Esophagus squamous epithelium (tissue), 4 donors: ENCODE measurements at regions not wholly inside any gene's neighbourhood (a gene's known extent, or its start where the extent isn't known, plus 50 kb on each side); places are given as distances from the start of the nearest gene placed in this dataset.

Experiments
- CTCF ChIP-seq, 6 experiments: fragments of 450-650 bp in 4 of 6; fragments of 200-600 bp in 2 of 6; sonication (generic) in 2 of 6; IDR thresholded peaks; one replicate each; pipeline ENCODE4 v1.5.1; 2016 to 2019; ENCODE audit warnings: antibody characterized with exemption in 6 of 6, mild to moderate bottlenecking in 4 of 6, moderate library complexity in 4 of 6
- POLR2A ChIP-seq, 4 donors: fragments of 450-650 bp; IDR thresholded peaks; one replicate each; pipeline ENCODE4 v1.6.1; 2017; ENCODE audit warnings: antibody characterized with exemption in 4 of 4, mild to moderate bottlenecking in 4 of 4, moderate library complexity in 3 of 4

GRCh38 chr10:4239186-4239585, 454.2 kb upstream of the KLF6 start:
- TF ChIP-seq CTCF (IDR thresholded peaks at IDR 0.05) = no peak
- no peak for TF ChIP-seq POLR2A (IDR thresholded peaks at IDR 0.05)
